Endothelial cell of umbilical vein (primary cell): ENCODE measurements at regions not wholly inside any gene's neighbourhood (a gene's known extent, or its start where the extent isn't known, plus 50 kb on each side); places are given as distances from the start of the nearest gene placed in this dataset.

ENCODE experiments used
- EZH2 ChIP-seq: IDR thresholded peaks from 2 replicates; pipeline ENCODE4 v1.6.1; 2012; ENCODE audit warnings: borderline replicate concordance, low read depth, mild to moderate bottlenecking, moderate library complexity, low read length, inconsistent platforms; ENCODE audit not compliant: severe bottlenecking
- FOS ChIP-seq: IDR thresholded peaks from 2 replicates; pipeline ENCODE4 v1.6.1; 2011; ENCODE audit warnings: mild to moderate bottlenecking, low read length, moderate library complexity, borderline replicate concordance; ENCODE audit not compliant: insufficient read depth
- GATA2 ChIP-seq: IDR thresholded peaks from 2 replicates; pipeline ENCODE4 v1.7.0; 2011; ENCODE audit warnings: low read depth, mild to moderate bottlenecking, moderate library complexity, mixed read lengths, low read length; ENCODE audit not compliant: insufficient read length, insufficient read depth
- JUN ChIP-seq: IDR thresholded peaks from 2 replicates; pipeline ENCODE4 v1.6.1; 2011; ENCODE audit warnings: borderline replicate concordance, low read depth; ENCODE audit not compliant: insufficient read length, insufficient read depth
- MAX ChIP-seq: IDR thresholded peaks from 2 replicates; pipeline ENCODE4 v1.6.1; 2011; ENCODE audit not compliant: insufficient read depth, insufficient read length
- MYC ChIP-seq: IDR thresholded peaks from one replicate; pipeline ENCODE4 v1.6.1; 2011; ENCODE audit warnings: mild to moderate bottlenecking, low read depth, low read length
- POLR2A ChIP-seq: IDR thresholded peaks from 2 replicates; pipeline ENCODE4 v1.6.1; 2012; ENCODE audit warnings: low read depth, mild to moderate bottlenecking, control low read depth, low read length
- POLR2AphosphoS5 ChIP-seq: IDR thresholded peaks from 2 replicates; pipeline ENCODE4 v1.6.1; 2012; ENCODE audit warnings: low read depth, mild to moderate bottlenecking, control low read depth, low read length, moderate library complexity; ENCODE audit not compliant: insufficient read depth
- TF ChIP-seq, protein P1 (sequence below), 2 donors: IDR thresholded peaks; 1 replicate in 1 of 2; 2 replicates in 1 of 2; pipeline ENCODE4 v1.5.1; 2011; ENCODE audit warnings: low read length in 2 of 2, mild to moderate bottlenecking in 2 of 2, moderate library complexity in 2 of 2, control low read depth in 1 of 2, inconsistent platforms in 1 of 2, low read depth in 1 of 2; ENCODE audit not compliant: insufficient read depth in 1 of 2; ENCODE audit errors: extremely low read depth in 1 of 2

DNA sequence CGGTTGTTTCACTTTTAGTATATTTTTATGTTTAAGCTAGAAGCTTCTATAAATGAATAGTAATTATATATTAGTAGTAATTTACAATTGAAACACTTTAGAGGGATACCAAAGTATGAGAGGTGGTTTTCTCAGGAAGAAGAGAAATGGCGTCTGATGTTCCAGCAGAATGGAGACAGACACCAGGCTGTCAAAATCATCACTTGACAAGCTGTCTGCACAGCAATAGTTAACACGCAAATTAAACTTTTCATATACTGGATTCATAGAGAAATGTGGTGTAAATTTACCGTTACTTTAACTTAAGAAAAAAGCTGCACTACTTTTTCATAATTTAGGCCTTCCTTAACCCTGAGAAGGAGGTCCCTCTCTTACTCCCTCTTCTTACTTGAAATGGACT is 82.6 kb downstream of the FAM217A start:
- TF ChIP-seq, protein P1, sequence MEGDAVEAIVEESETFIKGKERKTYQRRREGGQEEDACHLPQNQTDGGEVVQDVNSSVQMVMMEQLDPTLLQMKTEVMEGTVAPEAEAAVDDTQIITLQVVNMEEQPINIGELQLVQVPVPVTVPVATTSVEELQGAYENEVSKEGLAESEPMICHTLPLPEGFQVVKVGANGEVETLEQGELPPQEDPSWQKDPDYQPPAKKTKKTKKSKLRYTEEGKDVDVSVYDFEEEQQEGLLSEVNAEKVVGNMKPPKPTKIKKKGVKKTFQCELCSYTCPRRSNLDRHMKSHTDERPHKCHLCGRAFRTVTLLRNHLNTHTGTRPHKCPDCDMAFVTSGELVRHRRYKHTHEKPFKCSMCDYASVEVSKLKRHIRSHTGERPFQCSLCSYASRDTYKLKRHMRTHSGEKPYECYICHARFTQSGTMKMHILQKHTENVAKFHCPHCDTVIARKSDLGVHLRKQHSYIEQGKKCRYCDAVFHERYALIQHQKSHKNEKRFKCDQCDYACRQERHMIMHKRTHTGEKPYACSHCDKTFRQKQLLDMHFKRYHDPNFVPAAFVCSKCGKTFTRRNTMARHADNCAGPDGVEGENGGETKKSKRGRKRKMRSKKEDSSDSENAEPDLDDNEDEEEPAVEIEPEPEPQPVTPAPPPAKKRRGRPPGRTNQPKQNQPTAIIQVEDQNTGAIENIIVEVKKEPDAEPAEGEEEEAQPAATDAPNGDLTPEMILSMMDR (IDR thresholded peaks at IDR 0.05; ENCODE audit: extremely low read depth in 1 of 2, insufficient read depth in 1 of 2, low read depth in 1 of 2, low read length in 2 of 2) = no peak
- no peak for TF ChIP-seq POLR2A
- no peak for TF ChIP-seq FOS
- TF ChIP-seq EZH2 = no peak
- TF ChIP-seq JUN = no peak
- TF ChIP-seq POLR2AphosphoS5 = no peak
- TF ChIP-seq MYC = no peak
- no peak for TF ChIP-seq GATA2
- TF ChIP-seq MAX = no peak
